Posterior vena cava (tissue), 2 donors: ENCODE measurements at regions not wholly inside any gene's neighbourhood (a gene's known extent, or its start where the extent isn't known, plus 50 kb on each side); places are given as distances from the start of the nearest gene placed in this dataset.
"Not testable (repeated sequence)": the region's sequence is repeated elsewhere in the genome, so short reads cannot be mapped to it uniquely, and the experiment has no call there.

ENCODE experiments used
- DNase-seq: peaks from one replicate; pipeline ENCODE4 v3.0.0-alpha.2; 2020; ENCODE audit warnings: low spot score
- intact Hi-C, 2 donors: fragments of 100-400 bp; cut with DNase I; formaldehyde crosslinking; loops; one replicate each; pipeline versions ENCODE4 v1.14.1 to v1.14.2; 2022 to 2023
- donor health status: DM: yes; HTN: yes; CAD: no.
- donor health status: DM: yes; HTN: yes; CAD: no.

DNA sequence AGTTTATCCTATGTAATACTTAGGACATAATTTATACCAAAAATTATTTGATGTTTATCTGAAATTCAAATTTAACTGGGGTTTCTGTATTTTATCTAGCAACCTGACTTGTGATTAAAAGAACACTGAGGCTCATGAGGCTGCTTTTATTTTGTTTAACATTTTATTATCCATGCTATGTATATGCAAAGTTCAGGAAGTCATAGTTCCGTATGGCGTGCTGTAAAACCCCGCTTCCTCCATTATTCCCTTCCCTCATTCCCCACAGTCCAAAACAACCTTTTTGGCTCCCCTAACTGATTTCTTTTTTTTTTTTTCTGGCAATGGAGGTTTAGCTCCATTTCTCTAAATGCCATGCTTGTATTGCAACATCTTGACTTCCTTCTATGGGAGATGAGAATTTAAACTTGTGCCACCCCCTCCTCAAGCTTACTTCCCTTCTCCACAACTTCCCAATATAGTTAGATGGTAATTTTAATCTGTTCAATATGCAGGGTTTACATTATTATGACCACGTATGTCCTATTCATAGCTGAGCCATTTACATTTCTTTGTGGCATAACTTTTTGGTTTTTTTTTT lies 138.0 kb upstream of the DNAH14 start:
- no peak for DNase-seq
- intact Hi-C loops: no loop called here

DNA sequence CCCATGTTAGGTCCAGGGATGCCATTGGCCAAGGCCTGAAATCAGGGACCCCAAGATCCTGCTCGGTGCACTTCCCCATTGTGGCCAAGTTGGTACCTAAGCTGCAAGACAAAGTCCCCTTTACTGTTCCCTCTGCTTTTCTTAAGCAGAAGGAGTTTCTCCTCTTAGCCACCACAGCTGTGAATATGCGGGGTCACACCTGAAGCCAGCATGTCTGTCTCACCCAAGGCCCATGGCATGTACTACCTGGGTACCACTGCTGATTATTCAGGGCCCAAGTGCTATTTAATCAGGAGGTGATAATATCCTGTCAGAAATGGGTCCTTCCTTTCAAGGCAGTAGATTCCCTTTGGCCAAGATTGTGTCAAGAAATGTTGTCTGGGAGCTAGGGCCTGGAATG lies 133.9 kb upstream of the DNAH14 start:
- intact Hi-C loops: no loop called here
- DNase-seq: no peak

DNA sequence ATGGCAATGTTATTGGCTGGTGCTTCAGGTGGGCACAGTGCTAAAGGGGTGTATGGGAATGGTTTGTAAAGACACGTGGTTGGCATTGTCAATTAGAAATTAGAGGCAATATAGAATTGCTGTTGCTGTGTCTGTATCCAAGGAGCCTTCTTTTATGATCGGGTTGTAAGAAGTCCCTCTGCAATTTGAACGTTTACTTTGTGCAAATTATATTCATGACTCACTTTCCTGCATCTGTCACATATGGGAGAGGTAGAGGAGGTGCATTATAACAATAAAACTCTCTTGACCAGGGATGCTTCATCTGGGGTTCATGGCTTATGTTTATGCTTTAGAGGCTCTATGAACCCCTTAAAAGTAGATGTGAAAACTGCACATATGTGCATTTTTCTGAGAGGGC lies 130.4 kb upstream of the DNAH14 start:
- intact Hi-C loops: no loop called here

DNA sequence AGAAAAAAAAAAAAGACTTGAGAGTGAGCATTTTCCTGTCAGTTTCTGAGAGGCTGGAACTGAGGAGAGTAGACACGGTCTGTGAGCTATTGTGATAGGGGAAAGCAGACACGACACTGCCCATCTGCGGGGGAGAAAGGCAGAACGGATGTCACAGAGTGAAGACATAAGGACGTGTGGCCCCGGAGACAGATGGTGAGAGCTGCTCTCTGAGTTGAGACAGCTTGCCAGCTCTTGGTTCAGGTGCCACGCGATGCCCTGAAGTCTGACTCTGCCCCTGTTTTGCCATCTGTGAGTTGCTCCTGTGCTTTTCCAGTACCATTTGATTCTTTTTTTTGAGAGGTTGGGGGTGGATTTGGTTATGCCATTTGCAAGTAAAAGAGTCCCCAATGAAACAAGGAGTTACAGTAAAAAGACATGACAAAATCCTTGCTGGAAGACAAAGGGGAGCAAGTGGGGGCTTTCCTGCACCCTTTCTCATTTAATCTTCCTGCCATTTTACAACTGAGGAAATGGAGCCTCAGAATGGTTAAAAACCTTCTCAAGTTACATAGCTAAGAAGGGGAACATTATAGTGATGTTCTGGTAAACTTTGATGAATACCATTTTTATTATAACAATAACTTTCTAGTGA lies 128.9 kb upstream of the DNAH14 start:
- intact Hi-C loops: no loop called here
- no peak for DNase-seq

More for the DNA sequence above, 130.4 kb upstream of the DNAH14 start:
- DNase-seq: no peak

DNA sequence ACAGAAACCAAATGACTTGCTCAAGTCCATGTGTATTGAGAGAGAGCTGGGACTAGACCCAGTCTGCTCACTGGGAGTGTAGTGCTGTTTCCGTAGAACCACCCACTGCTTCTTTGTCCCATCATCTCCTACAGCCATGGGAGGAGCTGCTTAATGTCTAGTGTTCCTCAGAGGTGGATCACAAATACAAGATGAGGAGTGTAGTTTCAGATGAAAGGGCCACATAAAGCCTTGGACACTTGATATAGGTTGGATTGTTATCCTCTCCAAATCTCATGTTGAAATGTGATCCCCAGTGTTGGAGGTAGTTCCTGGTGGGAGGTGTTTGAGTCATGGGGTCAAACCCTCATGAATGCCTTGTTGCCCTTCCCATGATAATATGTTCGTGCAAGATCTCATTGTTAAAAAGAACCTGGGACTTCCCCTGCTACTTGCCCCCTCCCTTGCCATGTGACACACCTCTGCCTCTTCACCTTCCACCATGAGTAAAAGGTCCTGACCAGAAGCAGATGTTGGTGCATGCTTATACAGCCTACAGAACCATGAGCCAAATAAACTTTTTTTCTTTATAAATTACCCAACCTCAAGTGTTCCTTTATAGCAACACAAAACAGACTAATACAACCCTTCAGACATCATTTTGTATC lies 127.5 kb upstream of the DNAH14 start:
- intact Hi-C loops: no loop called here
- DNase-seq: no peak

DNA sequence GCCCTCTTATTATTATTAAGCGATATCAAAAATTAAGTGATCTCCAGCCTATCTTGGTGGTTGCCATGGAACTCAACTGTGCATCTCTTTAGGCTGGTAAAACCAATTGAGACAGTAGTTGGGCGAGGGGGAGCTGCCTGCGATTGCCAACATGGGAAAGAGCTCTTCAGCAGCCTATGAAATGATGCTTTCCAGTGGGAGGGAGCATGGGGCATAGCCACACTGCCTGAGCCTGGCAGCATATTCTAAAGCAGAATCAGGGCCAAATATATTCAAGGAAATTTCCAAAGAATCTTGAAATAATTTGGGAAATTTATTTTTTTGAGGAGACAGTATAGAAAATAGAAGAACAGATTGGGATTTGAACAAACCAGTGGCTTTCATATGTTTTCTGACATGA lies 126.9 kb upstream of the DNAH14 start:
- intact Hi-C loops: no loop called here
- DNase-seq: no peak

DNA sequence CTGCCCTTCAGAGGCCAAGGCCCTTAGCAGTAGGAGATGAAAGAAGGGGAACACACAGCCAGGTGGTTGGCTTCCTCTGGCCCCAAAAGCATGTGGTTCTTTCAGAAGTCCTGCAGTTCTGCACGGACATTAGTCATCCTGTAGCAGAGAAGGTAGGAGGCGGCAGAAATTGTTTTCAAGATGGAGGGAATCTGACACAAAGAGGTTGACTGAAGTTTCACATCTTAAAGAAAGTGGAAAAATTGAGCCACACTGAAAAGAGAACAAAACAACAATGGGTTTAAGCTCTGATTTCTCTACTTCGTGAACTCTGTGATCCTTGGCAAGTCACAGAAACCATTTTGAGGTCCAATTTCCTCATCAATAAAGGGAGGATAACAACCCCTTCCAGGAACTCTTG lies 125.3 kb upstream of the DNAH14 start:
- intact Hi-C loops: no loop called here
- no peak for DNase-seq

DNA sequence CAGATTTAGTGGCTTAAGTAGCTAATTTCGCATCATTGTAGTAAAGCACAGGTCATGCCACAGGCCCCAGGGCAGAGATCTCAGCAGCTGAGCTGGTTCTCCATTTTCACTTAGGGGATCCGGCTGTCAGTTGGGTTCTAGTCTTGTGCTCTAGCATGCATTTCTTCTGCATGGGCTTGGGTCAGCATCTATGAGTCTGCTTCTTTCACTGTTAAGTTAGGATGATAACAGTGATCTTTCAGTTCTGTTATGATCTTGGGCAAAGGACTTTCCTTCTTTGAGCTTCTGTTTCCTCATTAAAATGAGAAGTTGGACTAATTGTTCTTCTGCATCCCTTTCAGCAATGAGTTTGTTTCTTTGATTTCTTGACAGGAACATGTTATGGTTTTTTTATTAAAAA lies 123.6 kb upstream of the DNAH14 start:
- DNase-seq: no peak
- intact Hi-C loops: loop anchor here in 1 of 2 donors (1.0 kb wide), 1 partner anchor 26 kb away; no protein-coding TSS in a partner anchor

DNA sequence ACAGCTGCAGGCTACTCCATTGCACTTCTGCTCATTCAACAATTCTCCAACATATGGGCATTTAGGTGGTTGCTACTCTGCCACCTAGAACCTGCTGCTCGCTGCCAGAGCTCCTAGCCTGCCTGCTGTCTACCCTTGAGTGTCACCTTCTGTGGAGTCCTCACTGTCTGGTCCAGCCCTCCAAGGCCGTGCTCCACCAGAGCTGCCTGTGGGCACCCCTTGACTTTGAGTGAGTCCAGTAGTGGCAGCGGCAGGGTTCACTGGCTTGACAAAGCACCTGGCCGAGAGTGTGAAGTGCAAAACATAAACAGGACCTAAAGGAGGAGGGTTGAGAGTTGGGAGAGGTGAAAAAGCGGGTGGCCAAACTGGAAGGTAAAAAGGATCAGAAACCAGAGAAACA lies 120.3 kb upstream of the DNAH14 start:
- intact Hi-C loops: no loop called here

DNA sequence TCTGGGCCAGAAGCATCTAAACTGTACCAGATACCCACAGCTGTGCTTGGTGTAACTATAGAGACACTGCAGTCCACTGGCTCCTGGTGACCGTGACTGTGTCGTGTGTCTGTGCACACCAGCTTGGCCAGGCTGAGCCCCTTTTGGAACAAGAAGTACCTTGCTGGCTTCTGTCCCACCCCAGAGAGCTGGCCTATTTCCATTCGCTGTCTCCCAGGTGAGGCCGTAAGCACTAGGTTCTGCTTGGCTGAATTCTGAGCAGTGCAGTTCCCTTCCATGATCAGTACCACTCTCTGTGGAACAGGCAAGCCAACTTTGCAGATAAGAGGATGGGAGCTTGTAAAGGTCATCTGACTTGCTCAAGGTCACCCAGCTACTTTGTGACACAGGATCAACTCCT lies 119.9 kb upstream of the DNAH14 start:
- intact Hi-C loops: no loop called here
- DNase-seq: no peak

More for the DNA sequence above, 120.3 kb upstream of the DNAH14 start:
- DNase-seq: no peak

DNA sequence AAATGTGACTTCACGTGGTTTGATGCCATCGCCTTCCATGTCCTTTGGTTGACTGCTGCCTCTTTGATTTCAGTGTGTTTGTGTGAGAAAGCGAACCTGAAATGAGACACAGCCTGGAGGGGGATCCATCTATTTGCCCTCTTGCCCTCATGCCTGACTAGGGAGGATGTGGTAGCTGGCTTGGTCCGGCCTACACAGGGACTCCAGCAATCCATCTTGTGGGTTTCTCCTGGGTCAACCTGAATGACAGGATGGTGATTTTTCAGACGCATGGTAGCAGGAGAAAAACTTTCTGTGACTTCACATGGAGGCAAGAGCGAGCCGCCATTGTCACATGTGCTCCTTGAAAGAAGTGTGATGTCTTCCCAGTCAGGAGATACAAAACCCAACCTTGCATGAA lies 117.9 kb upstream of the DNAH14 start:
- DNase-seq: no peak
- intact Hi-C loops: no loop called here

DNA sequence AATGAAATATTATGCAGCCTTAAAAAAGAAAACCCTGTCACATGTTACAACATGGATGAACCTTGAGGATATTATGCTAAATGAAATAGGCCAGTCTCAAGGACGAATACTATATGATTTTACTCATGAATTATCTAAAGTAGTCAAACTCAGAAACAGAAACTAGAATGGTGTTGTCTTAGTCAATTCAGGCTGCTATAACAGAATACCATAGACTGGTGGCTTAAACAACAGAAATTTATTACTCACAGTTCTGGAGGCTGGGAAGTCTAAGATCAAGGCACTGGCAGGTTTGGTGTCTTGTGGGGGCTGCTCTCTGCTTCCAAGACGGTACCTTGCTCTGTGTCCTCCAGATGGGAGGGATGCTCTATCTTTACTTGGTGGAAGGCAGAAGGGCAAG lies 113.8 kb upstream of the DNAH14 start:
- DNase-seq: no peak
- intact Hi-C loops: no loop called here

DNA sequence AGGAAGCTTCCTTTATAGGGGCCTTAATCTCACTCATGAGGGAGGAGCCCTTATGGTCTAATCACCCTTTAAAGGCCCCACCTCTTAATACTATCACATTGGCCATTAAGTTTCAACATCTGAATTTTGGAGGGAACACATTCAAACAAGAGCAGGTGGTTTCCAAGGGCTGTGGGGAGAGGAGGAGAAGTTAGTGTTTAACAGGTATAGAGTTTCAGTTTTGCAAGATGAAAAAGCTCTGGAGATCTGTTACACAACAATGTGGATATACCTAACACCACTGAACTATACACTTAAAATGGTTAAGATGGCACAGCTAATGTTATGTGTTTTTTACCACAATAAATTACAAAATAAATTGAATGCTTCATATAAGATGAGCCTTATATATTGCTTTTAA lies 113.4 kb upstream of the DNAH14 start:
- intact Hi-C loops: no loop called here
- DNase-seq: no peak

DNA sequence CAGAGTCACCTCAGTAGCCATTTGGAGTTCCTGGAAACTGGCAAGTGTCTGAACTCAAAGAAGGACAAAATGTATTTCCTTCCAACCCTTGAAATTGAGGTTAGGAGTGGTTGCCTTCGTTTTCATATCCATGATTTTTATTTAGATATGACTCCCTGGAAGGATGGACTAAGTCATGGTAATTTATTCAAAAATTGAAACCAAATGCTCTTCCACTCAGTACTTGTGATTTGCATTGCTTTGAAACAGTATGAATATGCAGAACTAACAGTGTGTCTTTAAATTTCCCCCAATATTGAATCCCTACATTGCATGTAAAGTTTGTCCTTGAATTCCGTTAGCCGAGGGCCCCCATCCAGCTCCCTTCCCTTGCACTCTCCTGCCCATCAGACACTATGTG lies 112.1 kb upstream of the DNAH14 start:
- intact Hi-C loops: no loop called here
- DNase-seq: no peak

DNA sequence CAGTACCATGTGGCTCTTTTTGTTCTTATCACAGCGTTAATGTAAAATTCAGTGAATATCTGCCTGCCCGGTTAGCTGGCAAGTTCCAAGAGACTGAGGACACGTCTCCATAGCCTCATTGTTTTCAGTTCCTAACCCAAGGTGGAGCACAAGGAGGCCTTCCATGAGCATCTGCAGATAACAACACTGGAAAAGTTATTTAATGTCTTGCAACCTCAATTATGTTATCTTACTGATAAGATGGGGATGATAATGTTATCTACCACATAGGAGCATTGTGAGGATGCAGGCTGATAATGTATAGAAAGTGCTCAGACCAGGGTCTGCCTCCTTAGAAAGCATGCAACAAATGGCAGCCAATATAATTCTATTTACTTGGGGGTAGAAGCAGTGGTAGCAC lies 109.6 kb upstream of the DNAH14 start:
- no peak for DNase-seq
- intact Hi-C loops: no loop called here

DNA sequence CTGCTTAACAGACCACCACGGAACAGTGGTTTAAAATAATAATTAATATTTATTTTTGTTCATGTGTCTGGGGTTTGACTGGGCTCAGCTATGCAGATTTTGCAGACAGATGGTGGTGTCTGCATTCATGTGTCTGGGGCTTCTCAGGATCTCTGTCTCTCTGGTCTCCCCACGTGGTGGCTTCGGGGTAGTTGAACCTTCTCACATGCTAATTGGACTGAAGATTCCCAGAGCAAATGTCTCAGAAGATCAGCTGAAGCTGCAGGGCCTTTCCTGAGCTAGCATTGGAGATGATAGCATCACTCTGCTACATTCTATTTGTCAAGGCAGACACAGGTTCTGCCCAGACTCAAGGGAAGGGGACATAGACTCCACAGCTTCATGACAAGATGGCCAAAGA lies 109.1 kb upstream of the DNAH14 start:
- intact Hi-C loops: no loop called here
- no peak for DNase-seq

DNA sequence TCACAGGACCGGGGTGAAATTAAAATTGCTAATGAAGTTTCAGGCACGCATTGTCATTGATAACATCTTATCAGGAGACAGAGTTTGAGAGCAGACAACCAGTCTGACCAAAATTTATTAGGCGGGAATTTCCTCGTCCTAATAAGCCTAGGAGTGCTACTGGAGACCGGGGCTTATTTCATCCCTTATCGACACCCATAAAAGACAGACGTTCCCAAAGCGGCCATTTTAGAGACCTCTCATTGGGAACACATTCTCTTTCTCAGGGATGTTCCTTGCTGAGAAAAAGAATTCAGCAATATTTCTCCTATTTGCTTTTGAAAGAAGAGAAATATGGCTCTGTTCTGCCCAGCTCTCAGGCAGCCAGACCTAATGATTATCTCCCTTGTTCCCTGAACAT lies 107.7 kb upstream of the DNAH14 start:
- DNase-seq, intact Hi-C loops: not testable (repeated sequence)

DNA sequence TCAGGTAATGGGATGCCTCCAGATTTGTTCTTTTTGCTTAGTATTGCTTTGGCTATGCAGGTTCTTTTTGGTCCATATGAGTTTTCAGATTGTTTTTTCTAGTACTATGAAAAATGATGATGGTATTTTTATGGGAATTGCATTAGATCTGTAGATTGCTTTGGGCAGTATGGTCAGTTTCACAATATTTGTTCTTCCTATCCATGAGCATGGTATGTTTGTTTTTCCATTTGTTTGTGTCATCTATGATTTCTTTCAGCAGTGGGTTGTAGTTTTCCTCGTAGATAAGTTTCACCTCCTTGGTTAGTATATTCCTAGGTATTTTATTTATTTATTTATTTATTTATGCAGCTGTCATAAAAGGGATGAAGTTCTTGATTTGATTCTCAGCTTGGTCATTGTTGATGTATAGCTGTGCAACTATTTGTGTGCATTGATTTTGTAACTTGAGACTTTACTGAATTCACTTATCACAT lies 103.9 kb upstream of the DNAH14 start:
- DNase-seq: no peak
- intact Hi-C loops: no loop called here

DNA sequence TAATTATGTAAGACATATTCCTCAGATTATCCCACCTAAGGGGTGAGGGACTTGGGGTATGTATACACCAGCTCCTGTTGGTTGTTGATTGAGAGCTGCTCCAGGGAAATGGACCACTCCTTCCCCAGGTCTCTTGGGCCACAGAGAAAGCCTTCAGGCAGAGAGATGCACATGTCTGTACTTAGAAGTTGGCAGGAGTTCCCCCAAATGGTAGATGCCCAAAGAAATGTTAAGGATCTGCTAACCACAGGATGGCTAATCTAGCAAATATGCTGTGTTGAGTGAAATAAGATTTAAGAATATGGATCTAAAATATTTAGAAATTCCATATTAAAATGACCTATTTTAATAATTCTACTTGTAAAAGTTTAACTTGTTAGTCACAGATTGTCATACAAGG lies 100.8 kb upstream of the DNAH14 start:
- no peak for DNase-seq
- intact Hi-C loops: no loop called here

DNA sequence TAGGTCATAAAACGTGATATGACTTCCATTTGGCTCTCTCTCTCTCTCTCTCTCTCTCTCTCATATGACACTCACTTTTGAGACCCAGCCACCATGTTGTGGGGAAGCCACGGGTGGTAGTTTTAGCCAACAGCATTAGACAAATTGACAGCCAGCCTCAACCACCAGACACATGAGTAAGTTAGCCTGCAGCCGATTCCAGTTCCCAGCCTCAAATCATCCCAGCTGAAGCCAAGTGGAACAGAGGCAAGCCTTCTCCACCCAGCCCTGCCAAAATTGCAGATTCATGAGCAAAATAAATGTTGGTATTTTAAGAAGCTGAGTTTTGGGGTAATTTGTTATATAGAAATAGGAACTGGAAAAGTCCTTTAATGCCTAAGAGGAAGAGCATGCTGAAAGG lies 98.0 kb upstream of the DNAH14 start:
- intact Hi-C loops: no loop called here
- DNase-seq: no peak
